ENCODE measurements at regions not wholly inside any gene's neighbourhood (a gene's known extent, or its start where the extent isn't known, plus 50 kb on each side); places are given as distances from the start of the nearest gene placed in this dataset.

GRCh38 chr13:48162217-48162616 lies 67.3 kb upstream of the MED4 start:
- DNase-seq = no peak
- Mint-ChIP-seq H3K36me3 (peaks cover 4% of the 10 kb centered on the region), H3K4me1 (peaks cover 9 to 60% (median 27%) of the 10 kb centered on the region in 4 donors), H3K4me3 (peak overlapping the region in 1 of 4 donors; percentile 35), H3K9me3 (no peaks in the 10 kb centered on the region), H3K27me3 (peaks cover 5% of the 10 kb centered on the region), H3K27ac (peak overlapping the region in 2 of 3 donors; percentile 8 to 53)
- H3K4me3 ChIP-seq (ENCODE audit: low read depth, low read length) = no peak overlapping the region
- H3K27ac ChIP-seq (ENCODE audit: insufficient read depth, low read length, poor library complexity, severe bottlenecking) = no peak overlapping the region
- no peaks in the 10 kb centered on the region for H3K9me3 ChIP-seq (ENCODE audit: control insufficient read depth in 2 of 2, low read length in 2 of 2)
- peaks cover 17% of the 10 kb centered on the region for H3K4me1 ChIP-seq (ENCODE audit: control insufficient read depth, insufficient read depth, low read length, poor library complexity, severe bottlenecking)
- H3K27me3 ChIP-seq (ENCODE audit: control insufficient read depth, insufficient read depth, low read length) = no peaks in the 10 kb centered on the region
- H3K36me3 ChIP-seq (ENCODE audit: control insufficient read depth, insufficient read depth, low read length) = no peaks in the 10 kb centered on the region
- ATAC-seq (ENCODE audit: low read depth in 2 of 2) = no peak

GRCh38 chr13:48161530-48162179 lies 66.8 kb upstream of the MED4 start:
- Histone ChIP-seq H3K4me3 (ENCODE audit: low read depth, low read length) (no peak overlapping the region), H3K4me1 (ENCODE audit: control insufficient read depth, insufficient read depth, low read length, poor library complexity, severe bottlenecking) (peaks cover 22% of the 10 kb centered on the region), H3K27me3 (ENCODE audit: control insufficient read depth, insufficient read depth, low read length) (no peaks in the 10 kb centered on the region), H3K27ac (ENCODE audit: insufficient read depth, low read length, poor library complexity, severe bottlenecking) (no peak overlapping the region), H3K36me3 (ENCODE audit: control insufficient read depth, insufficient read depth, low read length) (no peaks in the 10 kb centered on the region), H3K9me3 (ENCODE audit: control insufficient read depth in 2 of 2, low read length in 2 of 2) (no peaks in the 10 kb centered on the region)
- ATAC-seq (ENCODE audit: low read depth in 2 of 2) = peak in 1 of 2 donors; percentile 32
- peak overlapping the region in 1 of 4 donors; percentile 35 for H3K4me3 Mint-ChIP-seq
- no peaks in the 10 kb centered on the region for H3K9me3 Mint-ChIP-seq
- H3K27ac Mint-ChIP-seq = peak overlapping the region; percentile 46 to 95 (median 53)
- peaks cover 9 to 61% (median 29%) of the 10 kb centered on the region in 4 donors for H3K4me1 Mint-ChIP-seq
- no peak for DNase-seq
- H3K36me3 Mint-ChIP-seq = peaks cover 4% of the 10 kb centered on the region
- peaks cover 5% of the 10 kb centered on the region for H3K27me3 Mint-ChIP-seq

- Histone ChIP-seq H3K9me3 (ENCODE audit: control insufficient read depth in 2 of 2, low read length in 2 of 2) (no peaks in the 10 kb centered on the region), H3K4me1 (ENCODE audit: control insufficient read depth, insufficient read depth, low read length, poor library complexity, severe bottlenecking) (peaks cover 27% of the 10 kb centered on the region), H3K4me3 (ENCODE audit: low read depth, low read length) (no peak overlapping the region), H3K36me3 (ENCODE audit: control insufficient read depth, insufficient read depth, low read length) (no peaks in the 10 kb centered on the region), H3K27me3 (ENCODE audit: control insufficient read depth, insufficient read depth, low read length) (no peaks in the 10 kb centered on the region), H3K27ac (ENCODE audit: insufficient read depth, low read length, poor library complexity, severe bottlenecking) (no peak overlapping the region)
- DNase-seq = no peak
- Mint-ChIP-seq H3K27me3 (peaks cover 5% of the 10 kb centered on the region), H3K4me1 (peaks cover 14 to 64% (median 36%) of the 10 kb centered on the region in 4 donors), H3K36me3 (peaks cover 4% of the 10 kb centered on the region), H3K9me3 (no peaks in the 10 kb centered on the region), H3K4me3 (peak overlapping the region in 3 of 4 donors; percentile 13 to 61 (median 44)), H3K27ac (peak overlapping the region in 2 of 3 donors; percentile 34 to 95)
- ATAC-seq (ENCODE audit: low read depth in 2 of 2) = no peak
Observed at GRCh38 chr13:48160606-48161278, 65.8 kb upstream of the MED4 start.

GRCh38 chr13:48159826-48160225 lies 64.9 kb upstream of the MED4 start:
- ATAC-seq (ENCODE audit: low read depth in 2 of 2) = no peak
- no peaks in the 10 kb centered on the region for H3K27me3 ChIP-seq (ENCODE audit: control insufficient read depth, insufficient read depth, low read length)
- H3K9me3 ChIP-seq (ENCODE audit: control insufficient read depth in 2 of 2, low read length in 2 of 2) = no peaks in the 10 kb centered on the region
- no peak overlapping the region for H3K4me3 ChIP-seq (ENCODE audit: low read depth, low read length)
- peaks cover 36% of the 10 kb centered on the region for H3K4me1 ChIP-seq (ENCODE audit: control insufficient read depth, insufficient read depth, low read length, poor library complexity, severe bottlenecking)
- Mint-ChIP-seq H3K4me1 (peaks cover 17 to 73% (median 45%) of the 10 kb centered on the region in 4 donors), H3K27ac (peak overlapping the region; percentile 34 to 95 (median 74)), H3K9me3 (peaks cover 0 to 1% (median 0%) of the 10 kb centered on the region in 7 donors), H3K27me3 (peaks cover 5% of the 10 kb centered on the region), H3K36me3 (peaks cover 4% of the 10 kb centered on the region), H3K4me3 (peak overlapping the region in 2 of 4 donors; percentile 13 to 24)
- no peak overlapping the region for H3K27ac ChIP-seq (ENCODE audit: insufficient read depth, low read length, poor library complexity, severe bottlenecking)
- no peaks in the 10 kb centered on the region for H3K36me3 ChIP-seq (ENCODE audit: control insufficient read depth, insufficient read depth, low read length)
- DNase-seq = no peak

GRCh38 chr13:48159401-48159800 lies 64.5 kb upstream of the MED4 start:
- Histone ChIP-seq H3K27ac (ENCODE audit: insufficient read depth, low read length, poor library complexity, severe bottlenecking) (no peak overlapping the region), H3K4me3 (ENCODE audit: low read depth, low read length) (no peak overlapping the region), H3K9me3 (ENCODE audit: control insufficient read depth in 2 of 2, low read length in 2 of 2) (no peaks in the 10 kb centered on the region), H3K36me3 (ENCODE audit: control insufficient read depth, insufficient read depth, low read length) (no peaks in the 10 kb centered on the region), H3K4me1 (ENCODE audit: control insufficient read depth, insufficient read depth, low read length, poor library complexity, severe bottlenecking) (peaks cover 41% of the 10 kb centered on the region), H3K27me3 (ENCODE audit: control insufficient read depth, insufficient read depth, low read length) (no peaks in the 10 kb centered on the region)
- ATAC-seq (ENCODE audit: low read depth in 2 of 2) (no peak), DNase-seq (no peak)
- peak overlapping the region in 2 of 3 donors; percentile 74 to 95 for H3K27ac Mint-ChIP-seq
- H3K36me3 Mint-ChIP-seq = peaks cover 4% of the 10 kb centered on the region
- H3K4me3 Mint-ChIP-seq = no peak overlapping the region
- H3K27me3 Mint-ChIP-seq = peaks cover 5% of the 10 kb centered on the region
- H3K4me1 Mint-ChIP-seq = peaks cover 17 to 78% (median 48%) of the 10 kb centered on the region in 4 donors
- peaks cover 0 to 1% (median 0%) of the 10 kb centered on the region in 7 donors for H3K9me3 Mint-ChIP-seq

GRCh38 chr13:48158915-48159314 lies 64.0 kb upstream of the MED4 start:
- Histone ChIP-seq H3K9me3 (ENCODE audit: control insufficient read depth in 2 of 2, low read length in 2 of 2) (no peaks in the 10 kb centered on the region), H3K27me3 (ENCODE audit: control insufficient read depth, insufficient read depth, low read length) (no peaks in the 10 kb centered on the region), H3K36me3 (ENCODE audit: control insufficient read depth, insufficient read depth, low read length) (no peaks in the 10 kb centered on the region), H3K4me3 (ENCODE audit: low read depth, low read length) (no peak overlapping the region), H3K27ac (ENCODE audit: insufficient read depth, low read length, poor library complexity, severe bottlenecking) (no peak overlapping the region), H3K4me1 (ENCODE audit: control insufficient read depth, insufficient read depth, low read length, poor library complexity, severe bottlenecking) (peaks cover 43% of the 10 kb centered on the region)
- ATAC-seq (ENCODE audit: low read depth in 2 of 2) = no peak
- peaks cover 5% of the 10 kb centered on the region for H3K27me3 Mint-ChIP-seq
- H3K9me3 Mint-ChIP-seq = peaks cover 0 to 1% (median 0%) of the 10 kb centered on the region in 7 donors
- peak overlapping the region; percentile 56 to 95 (median 88) for H3K27ac Mint-ChIP-seq
- no peak for DNase-seq
- peaks cover 22 to 83% (median 52%) of the 10 kb centered on the region in 4 donors for H3K4me1 Mint-ChIP-seq
- peaks cover 4% of the 10 kb centered on the region for H3K36me3 Mint-ChIP-seq
- no peak overlapping the region for H3K4me3 Mint-ChIP-seq

- Histone ChIP-seq H3K4me1 (ENCODE audit: control insufficient read depth, insufficient read depth, low read length, poor library complexity, severe bottlenecking) (peaks cover 44% of the 10 kb centered on the region), H3K27me3 (ENCODE audit: control insufficient read depth, insufficient read depth, low read length) (no peaks in the 10 kb centered on the region), H3K4me3 (ENCODE audit: low read depth, low read length) (no peak overlapping the region), H3K27ac (ENCODE audit: insufficient read depth, low read length, poor library complexity, severe bottlenecking) (peak overlapping the region; percentile 18), H3K36me3 (ENCODE audit: control insufficient read depth, insufficient read depth, low read length) (no peaks in the 10 kb centered on the region), H3K9me3 (ENCODE audit: control insufficient read depth in 2 of 2, low read length in 2 of 2) (no peaks in the 10 kb centered on the region)
- Mint-ChIP-seq H3K27me3 (peaks cover 5% of the 10 kb centered on the region), H3K36me3 (peaks cover 4% of the 10 kb centered on the region), H3K27ac (peak overlapping the region; percentile 56 to 95 (median 88)), H3K4me1 (peaks cover 24 to 89% (median 53%) of the 10 kb centered on the region in 4 donors), H3K4me3 (peak overlapping the region; percentile 33 to 72 (median 58)), H3K9me3 (peaks cover 0 to 1% (median 0%) of the 10 kb centered on the region in 7 donors)
- ATAC-seq (ENCODE audit: low read depth in 2 of 2) (no peak), DNase-seq (peak in 1 of 3 donors; percentile 30)
Observed at GRCh38 chr13:48158290-48158689, 63.4 kb upstream of the MED4 start.
